Hepatocyte (in vitro differentiated cells): ENCODE measurements at regions not wholly inside any gene's neighbourhood (a gene's known extent, or its start where the extent isn't known, plus 50 kb on each side); places are given as distances from the start of the nearest gene placed in this dataset.
A peak's percentile ranks its signal among the peaks of the same experiment; 100 is the strongest.

Source experiments
- DNase-seq: peaks from one replicate; pipeline ENCODE4 v3.0.0-alpha.2; 2016; ENCODE audit warnings: low spot score
- H2AFZ ChIP-seq: fragments of 200-600 bp; sonication (generic); 2 replicates; pipeline ENCODE4 v1.6.0; 2016; ENCODE audit warnings: antibody characterized with exemption, mild to moderate bottlenecking
- H3K27ac ChIP-seq: fragments of 200-600 bp; sonication (generic); 2 replicates; pipeline ENCODE4 v1.5.1; 2016; ENCODE audit warnings: mild to moderate bottlenecking
- H3K27me3 ChIP-seq: fragments of 200-600 bp; sonication (generic); 2 replicates; pipeline ENCODE4 v1.6.1; 2016
- H3K36me3 ChIP-seq: fragments of 200-600 bp; sonication (generic); replicated peaks from 2 replicates; pipeline ENCODE4 v1.5.1; 2016; ENCODE audit warnings: low read depth; ENCODE audit not compliant: insufficient read depth
- H3K4me1 ChIP-seq: fragments of 200-600 bp; sonication (generic); 2 replicates; pipeline ENCODE4 v1.5.1; 2016; ENCODE audit warnings: mild to moderate bottlenecking, moderate library complexity; ENCODE audit not compliant: insufficient read depth
- H3K4me2 ChIP-seq: fragments of 200-600 bp; sonication (generic); 2 replicates; pipeline ENCODE4 v1.6.0; 2016
- H3K4me3 ChIP-seq: fragments of 200-600 bp; sonication (generic); 2 replicates; pipeline ENCODE4 v1.5.1; 2016; ENCODE audit warnings: mild to moderate bottlenecking
- H3K79me2 ChIP-seq: fragments of 200-600 bp; sonication (generic); 2 replicates; pipeline ENCODE4 v1.6.0; 2017; ENCODE audit warnings: mild to moderate bottlenecking
- H3K9me2 ChIP-seq: fragments of 200-600 bp; sonication (generic); replicated peaks from 2 replicates; pipeline ENCODE4 v1.6.0; 2017; ENCODE audit warnings: mild to moderate bottlenecking; ENCODE audit not compliant: insufficient read depth
- H3K9me3 ChIP-seq: fragments of 200-600 bp; sonication (generic); 2 replicates; pipeline ENCODE4 v1.5.1; 2016; ENCODE audit warnings: low read depth, mild to moderate bottlenecking
- H4K20me1 ChIP-seq: fragments of 200-600 bp; sonication (generic); 2 replicates; pipeline ENCODE4 v1.6.0; 2016; ENCODE audit warnings: mild to moderate bottlenecking; ENCODE audit not compliant: insufficient read depth, poor library complexity, severe bottlenecking
- EZH2 ChIP-seq: fragments of 200-600 bp; sonication (generic); IDR thresholded peaks from 2 replicates; pipeline ENCODE4 v1.6.1; 2016; ENCODE audit warnings: antibody characterized with exemption, mild to moderate bottlenecking, borderline replicate concordance
- EZH2phosphoT487 ChIP-seq: fragments of 200-600 bp; sonication (generic); IDR thresholded peaks from one replicate; pipeline ENCODE4 v1.6.1; 2018; ENCODE audit warnings: antibody characterized with exemption, mild to moderate bottlenecking, low read depth, moderate library complexity; ENCODE audit not compliant: unreplicated experiment, severe bottlenecking
- WGBS: methylation state at CpG from one replicate; pipeline ENCODE4 v1.1.6; 2016; ENCODE audit warnings: low lambda C conversion rate; ENCODE audit errors: missing lambda C conversion rate; 5-methylcytosine and 5-hydroxymethylcytosine counted together
- TF ChIP-seq, protein P1 (sequence below): fragments of 200-600 bp; sonication (generic); IDR thresholded peaks from 2 replicates; pipeline ENCODE4 v1.5.1; 2016; ENCODE audit warnings: antibody characterized with exemption, mild to moderate bottlenecking; ENCODE audit not compliant: poor library complexity

DNA sequence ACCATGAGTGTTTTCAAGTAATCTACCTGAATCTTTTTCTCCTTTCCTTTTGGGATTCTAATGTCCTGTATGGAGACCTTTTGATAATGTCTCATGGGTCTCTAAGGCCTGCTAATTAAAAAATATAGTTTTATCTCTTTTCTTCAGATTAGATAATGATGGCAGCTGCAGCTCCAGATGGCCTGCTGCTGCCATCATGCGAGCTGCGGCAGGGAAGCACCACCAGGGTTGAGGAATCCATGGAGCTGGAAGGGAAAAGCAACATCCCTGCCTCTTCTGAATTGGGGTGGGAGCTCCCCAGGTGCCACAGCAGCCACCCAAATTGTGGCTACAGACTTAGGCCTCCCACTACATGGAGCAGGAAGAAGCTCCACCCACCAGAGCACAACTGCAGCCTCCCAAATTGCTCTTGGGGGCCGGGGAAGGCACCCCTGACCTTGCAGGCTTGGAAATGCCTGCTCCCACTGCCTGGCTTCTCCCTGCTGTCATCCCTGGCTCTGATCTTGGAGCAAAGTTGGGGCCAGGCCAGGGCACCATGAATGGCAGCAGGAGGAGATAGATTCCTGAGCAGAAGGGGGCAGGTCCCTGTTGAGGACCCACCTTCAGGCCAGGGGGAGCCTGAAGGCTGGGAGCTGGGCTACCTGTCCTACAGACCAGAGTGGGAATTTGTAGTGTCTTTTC lies 189.6 kb upstream of the MAN1A1 start:
- Histone ChIP-seq H3K9me3 (no peaks in the 10 kb centered on the region), H3K79me2 (no peaks in the 10 kb centered on the region), H3K4me2 (no peak overlapping the region), H2AFZ (no peak overlapping the region), H3K4me3 (no peak overlapping the region), H3K9me2 (no peaks in the 10 kb centered on the region), H4K20me1 (no peaks in the 10 kb centered on the region), H3K36me3 (no peaks in the 10 kb centered on the region), H3K27ac (no peak overlapping the region), H3K4me1 (no peaks in the 10 kb centered on the region), H3K27me3 (no peaks in the 10 kb centered on the region)
- WGBS, result 74% methylated on average over 3 of the region's 3 CpGs
- TF ChIP-seq EZH2phosphoT487 (no peak), EZH2 (no peak)
- TF ChIP-seq, protein P1, sequence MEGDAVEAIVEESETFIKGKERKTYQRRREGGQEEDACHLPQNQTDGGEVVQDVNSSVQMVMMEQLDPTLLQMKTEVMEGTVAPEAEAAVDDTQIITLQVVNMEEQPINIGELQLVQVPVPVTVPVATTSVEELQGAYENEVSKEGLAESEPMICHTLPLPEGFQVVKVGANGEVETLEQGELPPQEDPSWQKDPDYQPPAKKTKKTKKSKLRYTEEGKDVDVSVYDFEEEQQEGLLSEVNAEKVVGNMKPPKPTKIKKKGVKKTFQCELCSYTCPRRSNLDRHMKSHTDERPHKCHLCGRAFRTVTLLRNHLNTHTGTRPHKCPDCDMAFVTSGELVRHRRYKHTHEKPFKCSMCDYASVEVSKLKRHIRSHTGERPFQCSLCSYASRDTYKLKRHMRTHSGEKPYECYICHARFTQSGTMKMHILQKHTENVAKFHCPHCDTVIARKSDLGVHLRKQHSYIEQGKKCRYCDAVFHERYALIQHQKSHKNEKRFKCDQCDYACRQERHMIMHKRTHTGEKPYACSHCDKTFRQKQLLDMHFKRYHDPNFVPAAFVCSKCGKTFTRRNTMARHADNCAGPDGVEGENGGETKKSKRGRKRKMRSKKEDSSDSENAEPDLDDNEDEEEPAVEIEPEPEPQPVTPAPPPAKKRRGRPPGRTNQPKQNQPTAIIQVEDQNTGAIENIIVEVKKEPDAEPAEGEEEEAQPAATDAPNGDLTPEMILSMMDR, result peak; percentile 8
- no peak for DNase-seq

DNA sequence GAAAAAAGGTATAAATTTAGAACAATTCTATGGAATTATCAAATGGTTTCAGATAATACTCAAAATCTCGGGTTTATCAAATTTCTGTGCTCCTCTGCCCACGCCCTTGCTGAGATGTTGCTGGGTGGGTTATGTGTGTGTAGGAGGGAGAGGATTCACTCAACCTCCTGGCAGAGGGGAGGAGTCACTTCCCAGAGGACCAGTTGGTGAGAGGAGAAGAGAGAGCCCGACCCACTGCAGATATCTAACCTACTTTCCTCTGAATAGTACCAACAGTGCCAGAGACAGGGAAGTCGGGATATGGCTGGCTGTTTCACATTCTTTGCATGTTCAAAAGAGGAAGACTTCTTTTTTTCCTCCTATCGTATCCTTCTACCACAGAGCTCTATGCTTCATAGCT lies 187.1 kb upstream of the MAN1A1 start:
- Histone ChIP-seq H3K36me3 (no peaks in the 10 kb centered on the region), H3K4me2 (no peak overlapping the region), H3K27ac (no peak overlapping the region), H3K4me3 (no peak overlapping the region), H4K20me1 (no peaks in the 10 kb centered on the region), H3K9me3 (no peaks in the 10 kb centered on the region), H3K27me3 (no peaks in the 10 kb centered on the region), H3K79me2 (no peaks in the 10 kb centered on the region), H2AFZ (no peak overlapping the region), H3K4me1 (no peaks in the 10 kb centered on the region), H3K9me2 (no peaks in the 10 kb centered on the region)
- 86% methylated on average over 5 of the region's 5 CpGs for WGBS
- no peak for DNase-seq
- TF ChIP-seq EZH2, result no peak

DNA sequence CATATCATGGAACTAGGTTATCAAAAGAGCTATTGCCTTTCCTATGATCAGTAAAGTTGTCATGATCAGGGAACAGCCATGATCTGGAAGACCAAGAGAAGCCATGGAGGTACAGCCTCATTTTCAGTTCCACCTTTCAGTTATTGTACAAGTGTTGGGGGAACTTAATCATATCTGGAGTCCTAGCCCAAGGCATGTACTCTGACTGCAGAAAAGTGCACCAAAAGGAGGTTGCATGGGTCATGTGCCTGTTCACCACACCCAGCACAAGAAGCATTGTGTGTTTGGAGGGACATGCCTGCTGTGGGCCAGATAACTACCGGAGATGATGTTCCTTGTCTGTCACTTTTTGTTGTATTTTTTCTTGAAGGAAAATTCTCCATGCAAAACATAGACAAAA lies 185.8 kb upstream of the MAN1A1 start:
- no peaks in the 10 kb centered on the region for H4K20me1 ChIP-seq
- DNase-seq, result no peak
- no peaks in the 10 kb centered on the region for H3K79me2 ChIP-seq
- no peaks in the 10 kb centered on the region for H3K9me2 ChIP-seq
- H3K27me3 ChIP-seq, result no peaks in the 10 kb centered on the region
- no peak overlapping the region for H3K27ac ChIP-seq
- no peaks in the 10 kb centered on the region for H3K9me3 ChIP-seq
- H3K36me3 ChIP-seq, result no peaks in the 10 kb centered on the region
- no peak overlapping the region for H2AFZ ChIP-seq
- H3K4me2 ChIP-seq, result no peak overlapping the region
- no peak overlapping the region for H3K4me3 ChIP-seq
- TF ChIP-seq EZH2phosphoT487, result no peak
- no peak for TF ChIP-seq EZH2
- TF ChIP-seq, protein P1, result no peak
- H3K4me1 ChIP-seq, result no peaks in the 10 kb centered on the region
- WGBS, result 56% methylated on average over 1 of the region's 1 CpG

DNA sequence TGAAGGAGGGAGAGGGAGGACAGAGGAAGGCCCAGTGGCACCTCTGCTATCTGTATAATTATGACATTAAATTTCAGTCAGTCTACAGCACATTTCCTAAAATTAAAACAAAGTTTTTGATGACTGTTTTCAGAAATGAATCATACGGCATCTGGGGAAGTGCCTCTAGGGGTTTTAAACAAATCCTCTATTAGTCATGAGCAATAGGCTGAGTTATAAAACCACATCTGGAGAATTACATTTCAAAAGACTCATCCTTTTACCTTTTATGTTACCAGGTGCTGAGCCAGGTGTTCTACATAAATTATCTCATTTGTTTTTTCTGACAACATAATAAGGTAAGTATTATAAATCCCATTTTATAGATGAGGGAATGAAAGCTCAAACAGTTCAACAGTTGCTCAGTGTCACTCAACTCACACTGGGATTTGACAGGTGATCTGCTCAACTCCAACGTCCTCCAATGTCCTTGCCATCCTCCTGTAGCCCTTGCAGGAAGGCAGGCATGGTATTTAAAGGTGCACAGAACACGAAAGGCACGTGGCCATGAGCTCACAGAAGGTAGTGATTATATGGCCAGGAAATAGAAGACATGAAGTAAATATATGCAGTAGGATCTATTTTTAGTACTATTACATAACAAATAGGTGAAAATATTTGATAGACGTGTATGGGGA lies 184.2 kb upstream of the MAN1A1 start:
- TF ChIP-seq EZH2 (no peak), EZH2phosphoT487 (no peak)
- TF ChIP-seq, protein P1, result no peak
- 38% methylated on average over 5 of the region's 5 CpGs for WGBS
- peak overlapping the region; percentile 4 for H3K4me2 ChIP-seq

More for the DNA sequence above, 184.2 kb upstream of the MAN1A1 start:
- Histone ChIP-seq H3K79me2 (no peaks in the 10 kb centered on the region), H3K27me3 (no peaks in the 10 kb centered on the region), H3K4me1 (no peaks in the 10 kb centered on the region), H2AFZ (no peak overlapping the region), H3K9me3 (no peaks in the 10 kb centered on the region), H3K4me3 (no peak overlapping the region), H3K27ac (no peak overlapping the region), H3K9me2 (no peaks in the 10 kb centered on the region), H4K20me1 (no peaks in the 10 kb centered on the region), H3K36me3 (no peaks in the 10 kb centered on the region)
- no peak for DNase-seq
